Fibroblast of lung (primary cell): ENCODE measurements at regions not wholly inside any gene's neighbourhood (a gene's known extent, or its start where the extent isn't known, plus 50 kb on each side); places are given as distances from the start of the nearest gene placed in this dataset.
A peak's percentile ranks its signal among the peaks of the same experiment; 100 is the strongest.
"Not testable (repeated sequence)": the region's sequence is repeated elsewhere in the genome, so short reads cannot be mapped to it uniquely, and the experiment has no call there.

ENCODE experiments used
- DNase-seq, 2 donors: peaks; one replicate each; pipeline versions ENCODE4 v3.0.0 to v3.0.0-alpha.2; 2010; ENCODE audit warnings: low read depth in 2 of 2
- H2AFZ ChIP-seq: 2 replicates; pipeline ENCODE4 v1.5.1; 2012; ENCODE audit warnings: low read length, control low read depth, inconsistent platforms
- H3K27ac ChIP-seq: 2 replicates; pipeline ENCODE4 v1.5.1; 2011; ENCODE audit warnings: low read length, control low read depth; ENCODE audit not compliant: insufficient read depth
- H3K27me3 ChIP-seq: 2 replicates; pipeline ENCODE4 v1.5.1; 2011; ENCODE audit warnings: mild to moderate bottlenecking, low read length; ENCODE audit not compliant: control insufficient read depth, insufficient read depth
- H3K36me3 ChIP-seq: 2 replicates; pipeline ENCODE4 v1.5.1; 2011; ENCODE audit warnings: low read length; ENCODE audit not compliant: control insufficient read depth, insufficient read depth
- H3K4me1 ChIP-seq: 2 replicates; pipeline ENCODE4 v1.5.1; 2011; ENCODE audit warnings: low read length; ENCODE audit not compliant: control insufficient read depth, insufficient read depth; ENCODE audit errors: extremely low read depth
- H3K4me2 ChIP-seq: 2 replicates; pipeline ENCODE4 v1.5.1; 2011; ENCODE audit warnings: low read length, control low read depth; ENCODE audit not compliant: insufficient read depth; ENCODE audit errors: extremely low read depth
- H3K4me3 ChIP-seq, 4 experiments: fragments of 200-600 bp in 1 of 4; sonication (generic) in 1 of 4; replicated peaks in 1 of 4; 2 replicates each; pipeline ENCODE4 v1.5.1; 2011 to 2016; ENCODE audit warnings: low read length in 4 of 4, low read depth in 3 of 4, mild to moderate bottlenecking in 3 of 4, control low read depth in 2 of 4, inconsistent platforms in 1 of 4, mixed read lengths in 1 of 4; ENCODE audit not compliant: insufficient read depth in 1 of 4; ENCODE audit errors: control extremely low read depth in 1 of 4
- H3K79me2 ChIP-seq: 2 replicates; pipeline ENCODE4 v1.5.1; 2012; ENCODE audit warnings: mild to moderate bottlenecking, low read length, inconsistent platforms; ENCODE audit not compliant: control insufficient read depth, insufficient read depth
- H3K9ac ChIP-seq: 2 replicates; pipeline ENCODE4 v1.5.1; 2011; ENCODE audit warnings: mild to moderate bottlenecking, low read length, control low read depth; ENCODE audit not compliant: insufficient read depth
- H3K9me3 ChIP-seq: 2 replicates; pipeline ENCODE4 v1.5.1; 2012; ENCODE audit warnings: low read depth, low read length; ENCODE audit not compliant: control insufficient read depth, insufficient read depth
- H4K20me1 ChIP-seq: 2 replicates; pipeline ENCODE4 v1.5.1; 2011; ENCODE audit warnings: low read length; ENCODE audit not compliant: control insufficient read depth, insufficient read depth; ENCODE audit errors: extremely low read depth
- CTCF ChIP-seq, 2 donors: IDR thresholded peaks in 1 of 2; conservative IDR thresholded peaks in 1 of 2; 1 replicate in 1 of 2; 2 replicates in 1 of 2; pipeline ENCODE4 v1.5.1; 2011 to 2012; ENCODE audit warnings: low read length in 2 of 2, control low read depth in 1 of 2, inconsistent platforms in 1 of 2, low read depth in 1 of 2, mild to moderate bottlenecking in 1 of 2
- EZH2 ChIP-seq: IDR thresholded peaks from 2 replicates; pipeline ENCODE4 v1.5.1; 2012; ENCODE audit warnings: low read length, control low read depth, mild to moderate bottlenecking; ENCODE audit errors: missing control alignments

- no peak overlapping the region for H2AFZ ChIP-seq
- H3K9me3 ChIP-seq: no peaks in the 10 kb centered on the region
- H3K27ac ChIP-seq: no peak overlapping the region
- peaks cover 2% of the 10 kb centered on the region for H3K4me1 ChIP-seq
- no peak overlapping the region for H3K4me3 ChIP-seq
- DNase-seq: no peak
- no peaks in the 10 kb centered on the region for H3K79me2 ChIP-seq
- no peak overlapping the region for H3K4me2 ChIP-seq
- no peaks in the 10 kb centered on the region for H3K36me3 ChIP-seq
- no peaks in the 10 kb centered on the region for H3K27me3 ChIP-seq
- TF ChIP-seq CTCF (conservative IDR thresholded peaks at IDR 0.05 in 1 of 2, IDR thresholded peaks at IDR 0.05 in 1 of 2; ENCODE audit: low read depth in 1 of 2, low read length in 2 of 2) (no peak), EZH2 (no peak)
- no peak overlapping the region for H3K9ac ChIP-seq
- no peaks in the 10 kb centered on the region for H4K20me1 ChIP-seq
Observed at GRCh38 chr2:182545420-182546167, 118.8 kb upstream of the PDE1A start.

GRCh38 chr2:182548031-182548950 lies 121.5 kb upstream of the PDE1A start:
- no peaks in the 10 kb centered on the region for H3K27me3 ChIP-seq
- H4K20me1 ChIP-seq: no peaks in the 10 kb centered on the region
- H3K79me2 ChIP-seq: no peaks in the 10 kb centered on the region
- DNase-seq: peak; percentile 23 to 41
- no peak overlapping the region for H3K4me2 ChIP-seq
- no peak overlapping the region for H2AFZ ChIP-seq
- TF ChIP-seq CTCF (conservative IDR thresholded peaks at IDR 0.05 in 1 of 2, IDR thresholded peaks at IDR 0.05 in 1 of 2; ENCODE audit: low read depth in 1 of 2, low read length in 2 of 2) (no peak), EZH2 (no peak)
- peaks cover 2% of the 10 kb centered on the region for H3K4me1 ChIP-seq
- no peak overlapping the region for H3K27ac ChIP-seq
- no peaks in the 10 kb centered on the region for H3K9me3 ChIP-seq
- H3K36me3 ChIP-seq: no peaks in the 10 kb centered on the region
- H3K9ac ChIP-seq: no peak overlapping the region
- peak overlapping the region in 1 of 4 experiments; percentile 9 for H3K4me3 ChIP-seq

- no peak for TF ChIP-seq CTCF (conservative IDR thresholded peaks at IDR 0.05 in 1 of 2, IDR thresholded peaks at IDR 0.05 in 1 of 2; ENCODE audit: low read depth in 1 of 2, low read length in 2 of 2)
- no peak for TF ChIP-seq EZH2
- Histone ChIP-seq H3K9ac (no peak overlapping the region), H3K79me2 (no peaks in the 10 kb centered on the region), H3K36me3 (no peaks in the 10 kb centered on the region), H2AFZ (no peak overlapping the region), H3K4me3 (no peak overlapping the region), H3K27ac (no peak overlapping the region), H3K4me1 (peaks cover under 1% of the 10 kb centered on the region), H3K27me3 (no peaks in the 10 kb centered on the region), H4K20me1 (no peaks in the 10 kb centered on the region), H3K4me2 (no peak overlapping the region), H3K9me3 (no peaks in the 10 kb centered on the region)
- DNase-seq: no peak
Observed at GRCh38 chr2:182550234-182550633, 123.4 kb upstream of the PDE1A start.

- not testable (repeated sequence) for H3K4me2 ChIP-seq, H2AFZ ChIP-seq, H3K79me2 ChIP-seq, H3K27ac ChIP-seq, H4K20me1 ChIP-seq, H3K36me3 ChIP-seq, H3K9me3 ChIP-seq, H3K4me1 ChIP-seq, H3K9ac ChIP-seq, H3K27me3 ChIP-seq, DNase-seq, H3K4me3 ChIP-seq
Observed at GRCh38 chr2:182552232-182552631, 125.4 kb upstream of the PDE1A start.
